NCI-H2107 treated with DMSO at 0.1 percent for 48 hours (cell line): ENCODE measurements at regions not wholly inside any gene's neighbourhood (a gene's known extent, or its start where the extent isn't known, plus 50 kb on each side); places are given as distances from the start of the nearest gene placed in this dataset.

ENCODE experiments used
- DNase-seq: peaks from one replicate; lab custom pipeline; 2025; ENCODE audit not compliant: unreplicated experiment; lab: John Stamatoyannopoulos, UW

DNA sequence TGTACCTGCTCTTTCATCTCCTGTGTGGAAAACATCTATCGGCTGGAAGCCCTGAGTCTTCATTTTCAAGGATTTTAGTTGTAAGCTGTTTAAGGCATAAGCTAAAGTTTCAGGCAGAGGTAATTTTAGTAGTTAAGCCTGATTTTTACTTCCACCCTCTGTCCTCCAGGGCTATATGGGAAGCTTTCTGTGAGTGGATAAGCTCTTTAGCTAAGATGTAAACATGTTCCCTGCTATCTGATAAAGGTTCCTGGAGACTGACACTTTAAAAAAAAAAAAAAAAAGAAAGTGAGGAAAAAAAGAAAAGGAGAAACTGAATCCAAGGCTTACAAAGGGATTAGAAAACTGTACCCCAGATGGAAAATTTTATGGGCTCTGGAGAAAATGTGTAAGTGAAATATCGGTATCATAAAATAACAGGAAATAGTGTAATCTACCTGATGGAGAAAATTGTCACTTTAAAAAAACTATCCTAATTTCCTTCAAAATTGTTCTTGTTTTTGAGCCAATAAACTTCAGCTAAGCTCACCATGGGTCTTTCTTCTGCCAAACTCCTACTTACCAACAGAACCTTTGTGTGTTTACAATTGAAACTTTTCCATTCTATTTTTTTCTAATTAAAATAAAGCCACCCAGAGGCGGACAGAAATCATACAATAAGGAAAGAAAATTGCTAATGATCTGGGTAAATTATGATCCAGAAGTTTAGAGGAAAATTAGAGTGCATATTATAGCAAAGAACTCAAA is 180.5 kb downstream of the TGFB2 start:
- no peak for DNase-seq

DNA sequence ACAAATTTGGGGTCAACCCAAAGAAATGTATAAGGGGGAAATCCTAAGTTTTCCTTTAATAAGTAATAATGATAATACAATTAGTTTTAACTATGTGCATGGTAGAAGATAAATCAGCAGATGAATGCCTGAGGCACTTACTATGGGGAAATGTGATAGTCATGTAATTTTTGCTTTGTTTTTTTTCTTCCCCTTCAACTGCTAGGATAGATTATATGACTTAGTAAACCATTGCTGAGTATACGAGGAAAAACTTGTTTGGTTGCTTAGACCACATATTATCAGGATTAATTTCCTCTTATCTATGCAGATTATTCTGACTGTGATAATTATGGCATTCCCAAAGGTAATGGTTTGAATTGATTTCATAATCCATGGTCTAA is 181.1 kb downstream of the TGFB2 start:
- no peak for DNase-seq

- no peak for DNase-seq
Measured at GRCh38 chr1:218527737-218528136, 182.6 kb downstream of the TGFB2 start.

- DNase-seq: peak; percentile 53
Measured at GRCh38 chr1:218529646-218530300, 184.6 kb downstream of the TGFB2 start.

GRCh38 chr1:218531936-218532335 is 186.8 kb downstream of the TGFB2 start:
- DNase-seq: no peak

GRCh38 chr1:218536296-218536986 is 191.3 kb downstream of the TGFB2 start:
- DNase-seq: no peak

DNA sequence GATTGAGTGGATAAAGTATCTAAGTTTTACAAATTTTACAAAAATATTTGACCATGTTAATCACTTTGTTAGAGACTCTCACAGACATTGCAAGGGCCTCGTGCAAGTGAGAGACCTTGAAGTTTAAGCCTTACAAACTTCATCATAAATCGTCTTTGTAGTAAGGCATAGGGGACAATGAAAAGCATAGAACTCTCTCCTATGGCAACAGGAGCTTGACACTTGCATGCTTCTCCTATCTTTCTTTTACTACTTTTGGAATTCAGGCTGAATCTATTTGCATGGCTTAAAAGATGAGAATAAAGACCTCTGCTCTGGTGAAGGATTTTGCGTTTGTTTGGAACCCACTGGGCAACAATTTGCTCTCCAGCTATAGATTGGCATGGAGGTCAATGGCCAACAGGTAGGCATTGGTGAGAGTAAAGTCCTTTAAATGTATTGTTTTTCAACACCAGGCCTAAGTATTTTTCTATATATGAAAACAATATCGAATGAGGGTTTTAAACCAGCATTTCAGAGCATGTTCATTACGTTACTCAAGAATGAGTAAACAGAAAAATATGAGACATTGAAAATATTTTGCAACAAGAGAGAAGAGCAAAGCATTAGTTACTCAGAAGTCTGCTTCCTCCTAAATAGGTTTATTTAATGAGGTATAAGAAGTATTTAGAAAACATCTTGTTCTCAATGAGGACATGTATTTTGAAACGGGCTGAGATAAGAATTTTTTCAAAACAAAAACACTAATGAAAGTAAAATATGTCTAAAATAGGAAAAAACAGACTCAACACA is 192.2 kb downstream of the TGFB2 start:
- DNase-seq: no peak

DNA sequence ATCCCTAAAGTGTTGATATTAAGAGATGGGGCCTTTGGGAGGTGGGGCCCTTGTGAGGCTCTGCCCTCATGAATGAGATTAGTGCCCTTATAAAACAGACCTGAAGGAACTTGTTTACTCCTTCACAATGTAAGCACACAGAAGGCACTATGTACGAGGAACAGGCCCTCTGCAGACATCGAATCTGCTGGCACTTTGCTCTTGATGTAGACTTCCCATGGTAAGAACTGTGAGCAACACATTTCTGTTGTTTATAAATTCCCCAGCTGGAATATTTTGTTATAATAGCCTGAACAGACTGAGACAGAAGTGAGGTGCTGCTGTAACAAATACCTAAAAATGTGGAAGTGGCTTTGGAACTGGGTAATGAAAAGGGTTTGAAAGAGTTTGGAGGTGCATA is 193.2 kb downstream of the TGFB2 start:
- no peak for DNase-seq

GRCh38 chr1:218546314-218546713 is 201.2 kb downstream of the TGFB2 start:
- DNase-seq: no peak

DNA sequence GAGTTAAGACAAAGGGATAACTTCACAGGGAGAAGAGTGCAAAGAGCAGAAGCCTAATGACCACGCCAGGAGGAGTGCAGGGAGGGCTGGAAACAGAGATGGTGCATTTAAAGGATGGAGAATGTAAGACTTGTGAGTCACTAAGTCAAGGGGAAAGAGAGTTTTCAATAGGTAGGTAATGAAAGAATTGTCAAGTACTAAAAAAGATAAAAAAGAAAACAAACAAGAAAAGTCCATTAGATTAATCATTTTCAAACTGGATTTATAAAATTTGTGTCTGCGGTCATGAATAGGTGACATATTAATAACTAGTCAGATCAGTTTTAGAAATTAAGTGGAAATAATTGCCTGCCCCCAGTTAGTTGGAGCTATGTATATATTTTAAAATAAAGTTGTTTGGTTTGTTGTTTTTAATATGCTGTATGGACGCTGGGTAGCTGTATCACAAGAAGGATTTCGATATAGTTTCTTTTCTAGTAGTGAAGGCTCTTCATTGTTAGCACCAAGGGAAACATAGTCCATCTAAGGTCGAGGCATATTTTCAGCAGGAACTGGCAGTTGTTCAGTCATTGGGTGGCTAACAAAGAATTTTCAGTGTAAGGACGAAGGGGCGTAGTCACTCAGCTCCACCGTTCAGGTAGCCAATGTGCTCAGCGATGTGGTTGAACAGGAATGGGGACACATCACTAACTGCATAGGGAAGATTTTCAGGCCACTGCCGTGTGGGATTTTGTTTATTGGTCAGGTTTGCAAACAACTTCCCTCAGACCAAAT is 203.0 kb downstream of the TGFB2 start:
- DNase-seq: no peak

DNA sequence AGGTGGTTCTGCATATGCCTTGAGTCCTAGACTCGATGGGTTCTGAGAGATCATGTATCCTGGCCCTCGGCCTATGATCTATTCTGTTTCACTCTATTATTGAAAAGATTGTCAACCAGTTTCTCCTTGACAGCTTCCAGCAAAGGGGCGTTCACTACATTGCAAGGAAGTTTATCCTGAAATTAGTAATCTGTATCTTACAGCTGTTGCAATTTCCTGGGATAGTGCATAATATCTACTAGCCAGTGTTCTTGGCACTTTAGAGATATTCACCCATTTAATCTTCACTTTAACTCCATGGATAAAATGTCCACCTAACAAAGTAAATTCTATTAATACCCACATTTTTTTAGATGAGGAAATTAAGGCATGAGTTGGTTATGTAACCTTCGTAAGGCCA is 203.6 kb downstream of the TGFB2 start:
- DNase-seq: no peak

DNA sequence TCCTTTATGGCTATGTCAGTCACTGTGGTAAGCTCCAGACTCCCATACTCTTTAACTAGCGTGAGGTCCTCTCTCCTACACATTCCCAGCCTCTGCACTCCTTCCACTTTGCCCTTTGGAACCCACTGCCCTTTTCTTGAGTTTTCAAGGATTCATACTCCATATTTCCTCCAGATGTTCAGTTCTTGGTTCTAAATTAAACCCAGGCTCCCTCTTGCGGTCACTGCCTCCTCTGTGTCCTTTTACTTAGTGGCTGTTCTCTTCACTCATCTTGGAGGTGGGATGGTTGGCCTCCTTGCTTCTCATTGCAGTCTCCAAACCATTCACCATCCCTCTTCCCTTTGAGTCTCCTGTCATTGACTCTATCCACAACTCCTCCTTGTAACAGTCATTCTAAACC is 208.1 kb downstream of the TGFB2 start:
- DNase-seq: no peak

GRCh38 chr1:218556016-218556415 is 210.9 kb downstream of the TGFB2 start:
- DNase-seq: no peak

DNA sequence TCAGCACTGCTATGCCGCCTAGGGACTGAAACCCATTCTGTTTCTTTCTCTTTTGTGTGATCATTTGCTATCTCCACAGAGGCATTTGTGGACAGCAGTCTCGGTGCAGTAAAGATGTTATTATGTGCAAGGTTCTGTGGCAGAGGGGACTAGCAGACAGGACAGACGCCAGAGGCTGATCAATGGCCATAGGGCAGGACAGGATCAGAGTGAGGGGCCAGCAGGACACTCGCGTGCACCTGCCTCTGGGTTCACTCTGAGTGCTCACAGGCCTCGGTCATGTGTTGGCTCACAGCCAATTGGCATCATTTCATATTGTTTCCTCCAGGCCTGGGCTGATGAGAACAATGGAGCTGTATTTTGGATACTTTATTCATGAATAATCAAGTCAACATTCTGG is 212.6 kb downstream of the TGFB2 start:
- peak; percentile 54 for DNase-seq

DNA sequence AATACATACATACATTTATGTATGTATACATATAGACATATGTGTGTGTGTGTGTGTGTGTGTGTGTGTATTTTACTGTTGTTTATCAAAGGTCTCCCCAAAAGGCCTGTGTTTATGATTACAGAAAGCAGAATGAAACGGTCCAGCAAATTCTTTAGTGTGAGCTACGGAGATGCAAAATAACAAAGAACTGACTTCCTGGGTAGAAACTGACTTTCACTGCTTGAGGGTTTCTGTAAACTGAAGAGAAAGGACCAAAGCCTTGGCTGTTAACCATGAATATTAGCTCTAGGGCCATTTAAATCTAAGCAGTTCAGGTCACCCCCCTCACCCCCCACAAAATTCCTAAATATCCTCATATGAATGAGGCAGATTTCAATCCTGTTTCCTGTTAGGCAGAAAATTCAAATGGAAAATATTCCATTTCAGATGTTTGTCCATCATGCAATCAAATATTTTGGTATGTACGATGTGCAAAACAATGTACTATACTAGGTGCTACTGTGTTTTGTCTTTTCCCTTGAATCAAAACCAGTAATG is 213.2 kb downstream of the TGFB2 start:
- DNase-seq: peak; percentile 73

GRCh38 chr1:218565377-218565776 is 220.2 kb downstream of the TGFB2 start:
- peak; percentile 13 for DNase-seq

DNA sequence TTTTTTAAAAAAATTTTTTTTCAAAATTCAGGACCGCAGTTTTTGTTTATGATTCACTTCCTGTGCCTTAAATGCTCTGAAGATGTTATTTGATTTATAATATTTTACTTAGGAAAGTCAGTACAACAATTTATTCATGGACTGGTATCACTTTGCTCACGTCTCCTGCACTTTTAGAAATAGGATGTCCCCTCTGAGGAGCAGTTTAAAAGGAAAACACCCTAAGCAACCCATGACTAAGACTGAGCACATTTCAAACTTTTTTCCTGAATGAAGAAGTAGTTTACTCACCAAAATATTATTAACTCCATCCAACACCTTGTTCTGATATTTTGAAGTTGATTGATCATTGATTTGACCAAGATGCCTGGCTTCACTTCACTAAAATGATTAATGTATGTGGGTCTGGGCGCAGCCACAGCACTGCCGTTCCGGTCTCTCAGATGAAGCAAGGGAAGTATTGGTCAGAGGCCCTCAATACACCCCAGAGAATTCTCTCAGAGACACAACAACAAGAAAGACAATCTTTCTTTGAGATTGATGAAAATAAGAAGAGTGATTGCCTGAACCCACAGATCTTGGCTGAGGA is 223.9 kb downstream of the TGFB2 start:
- no peak for DNase-seq

DNA sequence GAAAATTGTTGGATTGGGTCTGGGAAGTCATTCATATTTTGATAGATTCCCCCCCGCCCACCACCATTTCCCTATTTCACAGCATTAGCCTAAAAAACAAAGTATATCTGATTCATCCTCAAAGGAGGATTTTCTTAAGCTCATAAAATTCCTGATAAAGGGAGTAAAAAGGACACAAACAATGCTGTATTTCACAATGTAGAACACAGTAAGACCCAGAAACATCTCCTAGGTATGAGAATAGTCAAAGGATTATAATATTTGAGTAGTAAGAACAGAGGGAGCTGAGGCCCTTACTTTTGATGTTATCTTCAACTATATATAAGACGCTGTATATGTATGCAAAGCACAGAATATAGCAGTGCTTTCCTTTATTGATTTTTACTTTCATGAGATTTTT is 225.3 kb downstream of the TGFB2 start:
- DNase-seq: no peak

DNA sequence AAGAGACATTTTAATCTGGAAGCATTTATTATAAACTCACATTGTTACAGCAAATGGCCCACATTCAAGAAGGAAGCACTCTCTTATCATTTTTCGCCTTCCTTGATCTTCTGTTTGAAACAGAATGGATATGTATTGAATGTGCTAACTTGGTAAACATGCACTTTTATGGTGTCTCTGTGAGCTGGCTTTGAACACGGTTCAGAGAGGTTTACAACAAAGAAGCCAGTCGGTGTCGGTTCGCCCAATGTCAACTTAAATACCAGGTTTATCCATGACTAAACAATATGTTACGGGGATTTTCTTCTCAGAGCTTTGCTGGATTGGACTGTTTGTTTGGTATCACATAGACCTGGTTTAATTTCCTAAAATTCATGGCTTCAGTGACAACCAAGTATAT is 226.4 kb downstream of the TGFB2 start:
- no peak for DNase-seq

- no peak for DNase-seq
Measured at GRCh38 chr1:218572050-218572449, 226.9 kb downstream of the TGFB2 start.
